HCT116 (cell line): ENCODE measurements at regions not wholly inside any gene's neighbourhood (a gene's known extent, or its start where the extent isn't known, plus 50 kb on each side); places are given as distances from the start of the nearest gene placed in this dataset.

Experiments used
- ATAC-seq: fragments of 200-7000 bp; cut with Tn5 transposase; 2 replicates; pipeline ENCODE4 v1.9.1; 2020; ENCODE audit warnings: mild to moderate bottlenecking, moderate library complexity
- BruUV-seq: library from RNA; stranded (reverse); fragments of 400-500 nt; replicated peaks from 2 replicates; lab custom pipeline; 2021; lab: Mats Ljungman, UMichigan
- CTCF ChIA-PET: fragments of 300-600 bp; sonication (Branson Sonifier 250); formaldehyde crosslinking; loops from one replicate; lab custom pipeline; 2021; ENCODE audit warnings: antibody characterized with exemption; lab: Charles Lee
- POLR2A ChIA-PET: fragments of 300-600, 350-600 bp; sonication (Branson Sonifier 250); formaldehyde crosslinking; loops from one replicate; lab custom pipeline; 2021; ENCODE audit warnings: antibody characterized with exemption; lab: Charles Lee
- RAD21 ChIA-PET, 2 experiments: fragments of 300-600 bp; sonication (Branson Sonifier 250); formaldehyde crosslinking; loops; one replicate each; lab custom pipeline; 2023; ENCODE audit warnings: low total read pairs in 2 of 2; ENCODE audit not compliant: uncharacterized antibody in 2 of 2, unreplicated experiment in 2 of 2, low non-redundant PET in 1 of 2; lab: Charles Lee
- DNase-seq: peaks from one replicate; pipeline ENCODE4 v3.0.0-alpha.2; 2010; ENCODE audit warnings: low read depth, low spot score
- H2AFZ ChIP-seq: fragments of 200-600 bp; shearing (Covaris generic), sonication (generic); 2 replicates; pipeline ENCODE4 v1.6.1; 2017; ENCODE audit warnings: low read depth, mixed run types, mixed read lengths, antibody characterized with exemption, low read length; ENCODE audit not compliant: poor library complexity, severe bottlenecking
- H3K27ac ChIP-seq: 2 replicates; pipeline ENCODE4 v1.5.1; 2012; ENCODE audit warnings: low read depth, low read length
- H3K27me3 ChIP-seq: fragments of 200-600 bp; sonication (generic); 2 replicates; pipeline ENCODE4 v1.6.1; 2016; ENCODE audit warnings: mixed run types, low read length, mixed read lengths; ENCODE audit not compliant: insufficient read depth
- H3K36me3 ChIP-seq, 2 experiments: fragments of 200-500 bp in 1 of 2; fragments of 200-600 bp in 1 of 2; sonication (Bioruptor generic) in 1 of 2; sonication (generic) in 1 of 2; 2 replicates each; pipeline versions ENCODE4 v1.5.1 to v1.6.1; 2014 to 2016; ENCODE audit warnings: low read length in 2 of 2, inconsistent platforms in 1 of 2, mixed read lengths in 1 of 2, mixed run types in 1 of 2; ENCODE audit not compliant: insufficient read depth in 2 of 2, control insufficient read depth in 1 of 2
- H3K4me1 ChIP-seq, 2 experiments: fragments of 200-600 bp in 1 of 2; sonication (generic) in 1 of 2; 2 replicates each; pipeline versions ENCODE4 v1.5.1 to v1.6.1; 2012 to 2017; ENCODE audit warnings: low read length in 2 of 2, inconsistent platforms in 1 of 2, mild to moderate bottlenecking in 1 of 2, mixed read lengths in 1 of 2, mixed run types in 1 of 2, moderate library complexity in 1 of 2; ENCODE audit not compliant: insufficient read depth in 2 of 2, control insufficient read depth in 1 of 2
- H3K4me2 ChIP-seq: fragments of 200-600 bp; sonication (generic); 2 replicates; pipeline ENCODE4 v1.6.1; 2017; ENCODE audit warnings: mixed run types, low read length, mixed read lengths
- H3K4me3 ChIP-seq, 2 experiments: fragments of 200-600 bp in 1 of 2; sonication (generic) in 1 of 2; replicated peaks in 1 of 2; 2 replicates each; pipeline ENCODE4 v1.5.1; 2011 to 2016; ENCODE audit warnings: low read length in 2 of 2, control low read depth in 1 of 2, low read depth in 1 of 2, mild to moderate bottlenecking in 1 of 2, mixed read lengths in 1 of 2, mixed run types in 1 of 2
- H3K79me2 ChIP-seq: fragments of 200-600 bp; sonication (generic); 2 replicates; pipeline ENCODE4 v1.6.1; 2017; ENCODE audit warnings: mild to moderate bottlenecking, mixed run types, low read length, moderate library complexity, mixed read lengths; ENCODE audit not compliant: insufficient read depth
- H3K9ac ChIP-seq: fragments of 200-600 bp; sonication (generic); 2 replicates; pipeline ENCODE4 v1.6.1; 2016; ENCODE audit warnings: low read length, mixed read lengths
- H3K9me2 ChIP-seq: fragments of 200-600 bp; sonication (generic), shearing (Covaris generic); 2 replicates; pipeline ENCODE4 v1.6.1; 2017; ENCODE audit warnings: mixed run types, mild to moderate bottlenecking, moderate library complexity; ENCODE audit not compliant: insufficient read depth
- H3K9me3 ChIP-seq, 2 experiments: fragments of 200-500 bp in 1 of 2; fragments of 200-600 bp in 1 of 2; sonication (Bioruptor generic) in 1 of 2; sonication (generic) in 1 of 2; 2 replicates each; pipeline ENCODE4 v1.6.1; 2014 to 2017; ENCODE audit warnings: low read length in 2 of 2, mixed read lengths in 2 of 2, inconsistent platforms in 1 of 2, low read depth in 1 of 2, mild to moderate bottlenecking in 1 of 2, mixed run types in 1 of 2, moderate library complexity in 1 of 2; ENCODE audit not compliant: control insufficient read depth in 1 of 2, insufficient read depth in 1 of 2
- H4K20me1 ChIP-seq: fragments of 200-600 bp; sonication (generic), shearing (Covaris generic); 2 replicates; pipeline ENCODE4 v1.6.1; 2017; ENCODE audit warnings: mixed run types, mild to moderate bottlenecking, moderate library complexity; ENCODE audit not compliant: insufficient read depth
- CBX3 ChIP-seq: IDR thresholded peaks from 2 replicates; pipeline ENCODE4 v1.6.1; 2012; ENCODE audit warnings: low read depth
- CEBPB ChIP-seq: IDR thresholded peaks from 2 replicates; pipeline ENCODE4 v1.6.1; 2012; ENCODE audit warnings: low read depth
- EGR1 ChIP-seq: IDR thresholded peaks from 2 replicates; pipeline ENCODE4 v1.6.1; 2012; ENCODE audit warnings: low read depth
- EZH2 ChIP-seq: fragments of 200-600 bp; sonication (generic); IDR thresholded peaks from 2 replicates; pipeline ENCODE4 v1.6.1; 2017; ENCODE audit warnings: antibody characterized with exemption, mixed run types
- EZH2phosphoT487 ChIP-seq: fragments of 200-600 bp; IDR thresholded peaks from 2 replicates; pipeline ENCODE4 v1.6.1; 2018; ENCODE audit warnings: antibody characterized with exemption, borderline replicate concordance
- FOSL1 ChIP-seq: IDR thresholded peaks from 2 replicates; pipeline ENCODE4 v1.6.1; 2012; ENCODE audit warnings: low read depth
- JUND ChIP-seq: IDR thresholded peaks from 2 replicates; pipeline ENCODE4 v1.6.1; 2012
- POLR2A ChIP-seq: IDR thresholded peaks from 2 replicates; pipeline ENCODE4 v1.7.0; 2011; ENCODE audit warnings: borderline replicate concordance; ENCODE audit not compliant: insufficient read depth, insufficient read length; ENCODE audit errors: extremely low read depth
- POLR2AphosphoS5 ChIP-seq: IDR thresholded peaks from 2 replicates; pipeline ENCODE4 v1.6.1; 2011; ENCODE audit warnings: mild to moderate bottlenecking, low read depth, low read length, moderate library complexity
- RAD21 ChIP-seq: IDR thresholded peaks from 2 replicates; pipeline ENCODE4 v1.6.1; 2012; ENCODE audit warnings: low read depth, mild to moderate bottlenecking
- YY1 ChIP-seq: IDR thresholded peaks from 2 replicates; pipeline ENCODE4 v1.6.1; 2011; ENCODE audit warnings: low read length, low read depth, moderate library complexity, mild to moderate bottlenecking; ENCODE audit not compliant: insufficient replicate concordance; ENCODE audit errors: extremely low read depth
- intact Hi-C: fragments of 100-400 bp; cut with micrococcal nuclease; formaldehyde crosslinking; loops from 2 replicates; pipeline ENCODE4 v1.10.0; 2022
- TF ChIP-seq, protein P1 (sequence below): IDR thresholded peaks from 2 replicates; pipeline ENCODE4 v1.6.1; 2012
- TF ChIP-seq, protein P2 (sequence below): IDR thresholded peaks from 2 replicates; pipeline ENCODE4 v1.6.1; 2012; ENCODE audit warnings: low read depth
- TF ChIP-seq, protein P3 (sequence below): IDR thresholded peaks from 2 replicates; pipeline ENCODE4 v1.6.1; 2011; ENCODE audit warnings: mild to moderate bottlenecking, low read length, moderate library complexity; ENCODE audit not compliant: insufficient replicate concordance; ENCODE audit errors: extremely low read depth
- TF ChIP-seq, protein P4 (sequence below), 3 experiments: fragments of 200-600 bp in 1 of 3; sonication (generic) in 1 of 3; IDR thresholded peaks in 2 of 3; conservative IDR thresholded peaks in 1 of 3; 2 replicates each; pipeline ENCODE4 v1.5.1; 2012 to 2017; ENCODE audit warnings: low read depth in 2 of 3, low read length in 2 of 3, antibody characterized with exemption in 1 of 3, borderline replicate concordance in 1 of 3, control low read depth in 1 of 3, mild to moderate bottlenecking in 1 of 3, mixed read lengths in 1 of 3, mixed run types in 1 of 3, moderate library complexity in 1 of 3; ENCODE audit not compliant: insufficient read depth in 1 of 3

DNA sequence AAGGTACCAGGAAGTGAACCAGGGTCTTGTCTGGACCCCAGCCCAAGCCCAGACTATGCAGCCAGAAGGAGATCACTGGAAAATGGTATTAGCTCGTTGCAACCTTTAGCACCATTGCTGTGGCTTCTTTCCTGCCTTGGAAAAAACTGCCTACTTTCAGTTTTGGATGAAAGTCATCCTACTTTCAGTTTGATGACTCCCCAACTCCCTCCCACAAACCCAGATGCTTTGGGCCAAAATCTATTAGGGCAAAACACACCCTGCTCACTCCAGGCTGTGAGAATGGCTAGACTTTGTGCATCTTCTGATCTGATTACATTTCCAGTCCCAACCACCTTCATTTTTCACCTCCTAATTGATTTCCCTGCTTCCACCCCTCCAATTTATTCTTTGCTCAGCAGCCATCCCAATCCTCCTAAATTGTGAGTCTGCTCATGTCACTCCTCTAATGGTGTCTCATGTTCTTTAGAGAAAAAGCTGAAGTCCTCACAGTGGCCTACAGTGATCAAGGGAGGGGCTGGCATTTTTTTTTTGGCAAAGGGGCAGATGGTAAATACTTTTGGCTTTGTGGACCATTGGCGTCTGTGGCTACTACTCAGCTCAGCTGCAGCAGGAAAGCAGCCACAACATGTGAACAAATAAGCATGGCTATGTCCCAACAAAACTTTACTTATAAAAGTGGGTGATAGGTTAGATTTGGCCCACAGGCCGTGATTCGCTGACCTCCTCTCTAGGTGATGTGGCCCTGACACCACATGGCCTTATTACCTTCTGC, 368.7 kb downstream of the SLC4A3 start:
- H3K27ac ChIP-seq, result no peak overlapping the region
- peaks cover 0 to 9% of the 10 kb centered on the region in 2 experiments; a peak in 2 of 4 replicates for H3K36me3 ChIP-seq
- DNase-seq (no peak), ATAC-seq (no peak)
- BruUV-seq, result no TSS peak
- H4K20me1 ChIP-seq, result no peaks in the 10 kb centered on the region
- peaks cover 8 to 10% of the 10 kb centered on the region in 2 experiments for H3K4me1 ChIP-seq
- TF ChIP-seq, protein P1, sequence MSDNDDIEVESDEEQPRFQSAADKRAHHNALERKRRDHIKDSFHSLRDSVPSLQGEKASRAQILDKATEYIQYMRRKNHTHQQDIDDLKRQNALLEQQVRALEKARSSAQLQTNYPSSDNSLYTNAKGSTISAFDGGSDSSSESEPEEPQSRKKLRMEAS, result no peak
- TF ChIP-seq EZH2phosphoT487 (no peak), CBX3 (no peak), EGR1 (no peak), POLR2A (no peak), RAD21 (no peak), CEBPB (no peak), EZH2 (no peak), FOSL1 (no peak), POLR2AphosphoS5 (no peak), JUND (no peak), YY1 (no peak)
- TF ChIP-seq, protein P2, sequence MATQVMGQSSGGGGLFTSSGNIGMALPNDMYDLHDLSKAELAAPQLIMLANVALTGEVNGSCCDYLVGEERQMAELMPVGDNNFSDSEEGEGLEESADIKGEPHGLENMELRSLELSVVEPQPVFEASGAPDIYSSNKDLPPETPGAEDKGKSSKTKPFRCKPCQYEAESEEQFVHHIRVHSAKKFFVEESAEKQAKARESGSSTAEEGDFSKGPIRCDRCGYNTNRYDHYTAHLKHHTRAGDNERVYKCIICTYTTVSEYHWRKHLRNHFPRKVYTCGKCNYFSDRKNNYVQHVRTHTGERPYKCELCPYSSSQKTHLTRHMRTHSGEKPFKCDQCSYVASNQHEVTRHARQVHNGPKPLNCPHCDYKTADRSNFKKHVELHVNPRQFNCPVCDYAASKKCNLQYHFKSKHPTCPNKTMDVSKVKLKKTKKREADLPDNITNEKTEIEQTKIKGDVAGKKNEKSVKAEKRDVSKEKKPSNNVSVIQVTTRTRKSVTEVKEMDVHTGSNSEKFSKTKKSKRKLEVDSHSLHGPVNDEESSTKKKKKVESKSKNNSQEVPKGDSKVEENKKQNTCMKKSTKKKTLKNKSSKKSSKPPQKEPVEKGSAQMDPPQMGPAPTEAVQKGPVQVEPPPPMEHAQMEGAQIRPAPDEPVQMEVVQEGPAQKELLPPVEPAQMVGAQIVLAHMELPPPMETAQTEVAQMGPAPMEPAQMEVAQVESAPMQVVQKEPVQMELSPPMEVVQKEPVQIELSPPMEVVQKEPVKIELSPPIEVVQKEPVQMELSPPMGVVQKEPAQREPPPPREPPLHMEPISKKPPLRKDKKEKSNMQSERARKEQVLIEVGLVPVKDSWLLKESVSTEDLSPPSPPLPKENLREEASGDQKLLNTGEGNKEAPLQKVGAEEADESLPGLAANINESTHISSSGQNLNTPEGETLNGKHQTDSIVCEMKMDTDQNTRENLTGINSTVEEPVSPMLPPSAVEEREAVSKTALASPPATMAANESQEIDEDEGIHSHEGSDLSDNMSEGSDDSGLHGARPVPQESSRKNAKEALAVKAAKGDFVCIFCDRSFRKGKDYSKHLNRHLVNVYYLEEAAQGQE, result no peak
- TF ChIP-seq, protein P3, sequence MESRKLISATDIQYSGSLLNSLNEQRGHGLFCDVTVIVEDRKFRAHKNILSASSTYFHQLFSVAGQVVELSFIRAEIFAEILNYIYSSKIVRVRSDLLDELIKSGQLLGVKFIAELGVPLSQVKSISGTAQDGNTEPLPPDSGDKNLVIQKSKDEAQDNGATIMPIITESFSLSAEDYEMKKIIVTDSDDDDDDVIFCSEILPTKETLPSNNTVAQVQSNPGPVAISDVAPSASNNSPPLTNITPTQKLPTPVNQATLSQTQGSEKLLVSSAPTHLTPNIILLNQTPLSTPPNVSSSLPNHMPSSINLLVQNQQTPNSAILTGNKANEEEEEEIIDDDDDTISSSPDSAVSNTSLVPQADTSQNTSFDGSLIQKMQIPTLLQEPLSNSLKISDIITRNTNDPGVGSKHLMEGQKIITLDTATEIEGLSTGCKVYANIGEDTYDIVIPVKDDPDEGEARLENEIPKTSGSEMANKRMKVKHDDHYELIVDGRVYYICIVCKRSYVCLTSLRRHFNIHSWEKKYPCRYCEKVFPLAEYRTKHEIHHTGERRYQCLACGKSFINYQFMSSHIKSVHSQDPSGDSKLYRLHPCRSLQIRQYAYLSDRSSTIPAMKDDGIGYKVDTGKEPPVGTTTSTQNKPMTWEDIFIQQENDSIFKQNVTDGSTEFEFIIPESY, result no peak
- TF ChIP-seq, protein P4, sequence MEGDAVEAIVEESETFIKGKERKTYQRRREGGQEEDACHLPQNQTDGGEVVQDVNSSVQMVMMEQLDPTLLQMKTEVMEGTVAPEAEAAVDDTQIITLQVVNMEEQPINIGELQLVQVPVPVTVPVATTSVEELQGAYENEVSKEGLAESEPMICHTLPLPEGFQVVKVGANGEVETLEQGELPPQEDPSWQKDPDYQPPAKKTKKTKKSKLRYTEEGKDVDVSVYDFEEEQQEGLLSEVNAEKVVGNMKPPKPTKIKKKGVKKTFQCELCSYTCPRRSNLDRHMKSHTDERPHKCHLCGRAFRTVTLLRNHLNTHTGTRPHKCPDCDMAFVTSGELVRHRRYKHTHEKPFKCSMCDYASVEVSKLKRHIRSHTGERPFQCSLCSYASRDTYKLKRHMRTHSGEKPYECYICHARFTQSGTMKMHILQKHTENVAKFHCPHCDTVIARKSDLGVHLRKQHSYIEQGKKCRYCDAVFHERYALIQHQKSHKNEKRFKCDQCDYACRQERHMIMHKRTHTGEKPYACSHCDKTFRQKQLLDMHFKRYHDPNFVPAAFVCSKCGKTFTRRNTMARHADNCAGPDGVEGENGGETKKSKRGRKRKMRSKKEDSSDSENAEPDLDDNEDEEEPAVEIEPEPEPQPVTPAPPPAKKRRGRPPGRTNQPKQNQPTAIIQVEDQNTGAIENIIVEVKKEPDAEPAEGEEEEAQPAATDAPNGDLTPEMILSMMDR (IDR thresholded peaks at IDR 0.05 in 2 of 3, conservative IDR thresholded peaks at IDR 0.05 in 1 of 3; ENCODE audit: borderline replicate concordance in 1 of 3, insufficient read depth in 1 of 3, low read depth in 2 of 3, low read length in 2 of 3), result no peak
- H3K9ac ChIP-seq, result no peak overlapping the region
- H3K4me2 ChIP-seq, result no peak overlapping the region
- ChIA-PET POLR2A (no interaction called here), CTCF (no interaction called here), RAD21 (no interaction called here)
- H3K9me2 ChIP-seq, result no peaks in the 10 kb centered on the region
- H3K9me3 ChIP-seq, result no peaks in the 10 kb centered on the region
- no peaks in the 10 kb centered on the region for H3K79me2 ChIP-seq
- no peaks in the 10 kb centered on the region for H3K27me3 ChIP-seq
- intact Hi-C loops, result loop anchor here (5.0 kb wide), 1 partner anchor 1576 kb away; the partner anchor contains the start of gene EPHA4
- no peak overlapping the region for H2AFZ ChIP-seq
- no peak overlapping the region for H3K4me3 ChIP-seq
